ENCODE measurements at regions not wholly inside any gene's neighbourhood (a gene's known extent, or its start where the extent isn't known, plus 50 kb on each side); places are given as distances from the start of the nearest gene placed in this dataset.
A peak's percentile ranks its signal among the peaks of the same experiment; 100 is the strongest.

DNA sequence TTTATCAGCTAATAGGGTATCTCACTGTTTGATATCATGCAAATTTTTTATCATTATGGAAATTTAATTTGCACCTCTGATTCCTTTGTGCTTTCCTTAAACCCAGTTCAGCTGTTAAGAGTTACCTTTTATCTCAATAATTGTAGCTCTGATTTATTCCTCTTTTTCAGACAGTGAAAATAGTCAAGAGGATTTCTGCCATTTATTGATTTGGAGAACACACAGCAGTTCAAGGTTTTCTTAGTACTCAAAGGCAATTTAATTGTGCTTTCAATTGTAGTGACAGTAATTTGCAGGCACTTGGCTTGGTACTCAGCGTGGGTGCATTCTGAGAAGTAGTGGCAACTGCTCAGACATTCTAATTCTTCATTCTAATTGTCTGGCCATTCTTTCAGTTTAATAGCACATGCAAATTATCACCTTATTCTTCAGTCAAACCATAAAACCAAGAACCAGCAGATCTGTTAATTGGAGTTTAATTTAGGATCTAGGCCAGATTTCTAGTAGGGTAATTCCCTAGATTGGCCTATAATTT, 709.3 kb downstream of the RPS29 start:
- DNase-seq (ENCODE audit: low spot score) = no peak

- no peak for DNase-seq (ENCODE audit: low spot score)
Observed at GRCh38 chr14:48874711-48875110, 711.5 kb downstream of the RPS29 start.

DNA sequence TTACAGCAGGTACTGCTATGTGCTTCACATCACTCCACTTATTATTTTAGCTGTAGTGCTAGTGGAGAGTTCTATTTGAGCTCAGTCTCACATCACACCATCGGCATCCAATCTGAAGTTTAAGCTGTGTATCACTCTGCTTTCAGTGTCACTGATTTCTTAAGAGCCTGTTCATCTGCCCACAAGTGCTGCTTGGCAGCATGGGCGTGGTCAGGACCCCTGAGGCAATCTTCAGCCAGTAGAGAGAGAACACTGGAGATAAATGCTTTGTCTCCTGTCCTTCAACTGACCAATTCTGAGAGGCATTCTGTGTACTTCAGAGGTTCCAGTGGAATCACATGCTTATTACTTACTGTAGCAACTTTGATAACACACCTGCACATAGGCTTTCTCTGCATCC, 728.8 kb downstream of the RPS29 start:
- DNase-seq (ENCODE audit: low spot score) = no peak

DNA sequence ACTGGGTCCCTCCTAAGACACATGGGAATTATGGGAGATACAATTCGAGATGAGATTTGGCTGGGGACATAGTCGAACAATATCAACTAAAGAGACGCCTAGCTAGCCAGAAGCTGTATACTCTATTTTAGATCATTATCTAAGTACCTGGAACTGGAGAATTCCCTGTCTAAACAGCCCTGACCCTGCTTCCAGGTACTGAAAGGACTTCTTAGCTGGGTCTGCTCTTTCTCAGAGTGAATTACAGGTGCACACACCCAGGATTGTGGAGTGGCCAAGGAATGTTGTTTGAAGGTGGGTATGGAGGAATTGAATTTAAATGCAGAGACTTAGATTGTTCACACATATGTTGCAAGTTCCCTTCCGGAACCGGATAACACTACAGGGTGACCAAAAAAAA, 733.0 kb downstream of the RPS29 start:
- DNase-seq (ENCODE audit: low spot score) = no peak

GRCh38 chr14:48849741-48850322, 736.3 kb downstream of the RPS29 start:
- no peak for DNase-seq (ENCODE audit: low spot score)

DNA sequence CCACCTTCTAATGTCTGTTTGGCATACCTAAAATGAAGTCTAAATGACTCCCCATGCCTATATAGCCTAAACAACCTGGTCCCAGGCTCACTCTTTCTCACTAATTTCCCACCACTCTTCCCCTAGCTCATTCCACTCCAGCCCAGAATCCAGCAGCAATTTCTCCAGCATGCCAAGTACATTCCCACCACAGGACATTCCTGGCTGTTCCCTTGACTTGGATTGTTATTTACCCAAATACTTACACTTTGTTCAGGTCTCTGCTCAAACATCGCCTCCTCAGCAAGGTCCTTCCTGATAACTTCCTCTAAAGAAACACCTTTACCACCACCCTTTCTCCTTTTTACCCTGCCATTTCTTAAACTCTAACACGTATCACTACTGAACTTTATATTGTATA, 743.4 kb downstream of the RPS29 start:
- no peak for DNase-seq (ENCODE audit: low spot score)

DNA sequence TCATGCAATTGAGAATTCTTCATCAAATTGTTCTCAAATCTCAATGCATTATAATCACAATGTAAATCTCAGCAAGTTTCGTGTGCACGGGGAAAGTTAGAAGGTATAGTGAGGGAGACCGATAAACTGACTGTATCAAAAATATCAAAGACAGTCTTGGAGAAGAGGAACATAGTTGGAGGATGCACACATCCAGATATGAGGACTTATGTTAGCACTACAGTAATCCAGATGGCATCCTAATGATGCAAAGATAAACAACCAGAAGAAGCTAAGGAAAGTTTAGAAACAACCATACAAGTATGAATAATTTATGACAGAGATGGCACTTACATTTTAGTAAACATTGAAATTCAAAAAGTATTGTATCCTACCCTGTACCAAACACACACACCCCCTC, 760.1 kb downstream of the RPS29 start:
- no peak for DNase-seq (ENCODE audit: low spot score)

DNA sequence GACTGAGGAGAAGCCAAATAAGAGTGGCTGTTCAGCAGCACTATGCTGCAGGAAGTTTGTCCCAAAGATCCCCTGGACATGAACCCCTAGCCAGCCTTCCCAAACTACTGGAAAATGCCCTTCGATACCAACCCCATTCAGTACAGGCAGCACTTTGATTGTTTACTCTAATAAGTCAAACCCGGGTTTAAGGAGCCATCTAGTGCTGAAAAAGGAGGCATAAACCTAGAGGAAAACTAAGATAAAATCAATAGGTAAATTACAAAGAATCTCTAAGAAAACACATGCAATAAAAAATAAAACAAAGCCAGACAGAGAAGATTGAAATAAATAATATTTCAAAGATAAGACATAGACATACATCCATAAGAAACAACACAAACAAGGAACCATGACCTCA, 771.6 kb downstream of the RPS29 start:
- DNase-seq (ENCODE audit: low spot score) = no peak

DNA sequence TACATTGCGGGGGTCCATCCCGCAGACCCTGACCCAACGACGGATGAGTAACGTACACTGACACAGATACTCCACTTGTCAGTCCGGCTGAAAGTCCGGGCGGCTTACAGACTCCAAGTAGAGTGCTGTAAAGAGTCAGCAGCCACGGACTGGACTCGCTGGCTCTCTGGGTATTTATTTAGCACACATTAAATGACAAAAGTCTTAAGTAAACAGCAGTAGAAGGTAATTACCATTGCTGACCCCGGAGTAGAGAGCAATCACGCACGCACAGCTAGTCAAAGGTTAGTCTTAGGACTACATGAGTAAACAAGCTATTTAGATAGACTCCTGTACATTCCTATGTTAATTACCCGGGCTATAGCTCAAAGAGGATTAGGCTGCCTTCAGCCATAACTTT, 780.9 kb downstream of the RPS29 start:
- DNase-seq (ENCODE audit: low spot score) = no peak

GRCh38 chr14:48792376-48793024, 793.7 kb downstream of the RPS29 start:
- DNase-seq (ENCODE audit: low spot score) = peak; percentile 26

DNA sequence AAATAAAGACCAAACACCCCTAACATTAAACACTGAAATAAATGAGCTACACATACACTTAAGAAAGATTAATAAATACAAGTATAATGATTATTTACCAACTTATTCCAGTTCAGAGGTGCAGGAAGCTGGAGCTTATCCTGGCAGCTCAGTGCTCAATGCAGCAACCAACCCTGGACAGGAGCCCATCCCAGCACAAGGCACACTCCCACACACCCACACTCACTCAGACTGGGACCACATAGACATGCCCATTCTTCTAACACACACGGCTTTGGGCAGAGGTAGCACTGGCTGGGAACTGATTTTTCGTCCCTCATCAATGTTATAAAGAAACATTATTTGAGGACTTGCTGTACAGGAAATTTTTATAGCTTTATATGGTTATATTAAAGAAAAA, 797.4 kb downstream of the RPS29 start:
- no peak for DNase-seq (ENCODE audit: low spot score)

GRCh38 chr14:48786498-48786897, 799.7 kb downstream of the RPS29 start:
- no peak for DNase-seq (ENCODE audit: low spot score)

- no peak for DNase-seq (ENCODE audit: low spot score)
Observed at GRCh38 chr14:48771717-48772116, 814.5 kb downstream of the RPS29 start.

DNA sequence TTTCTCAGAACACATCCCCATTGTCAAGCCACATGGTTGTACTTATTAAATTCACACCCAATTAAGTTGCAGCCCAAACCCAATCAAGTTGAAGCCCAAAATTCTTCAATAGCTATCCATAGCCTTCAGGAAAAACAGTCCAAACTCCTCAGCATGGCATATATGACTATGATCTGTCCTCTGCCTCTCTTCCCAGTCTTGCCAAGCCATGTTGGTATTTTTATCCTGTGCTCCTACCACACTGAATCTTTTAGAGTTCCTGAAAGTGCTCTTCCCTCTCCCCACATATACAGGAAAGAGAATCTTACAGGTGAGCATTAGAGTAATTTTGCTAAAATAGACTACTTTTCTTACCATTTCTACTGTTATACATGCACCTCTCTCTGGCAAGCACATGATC, 834.9 kb downstream of the RPS29 start:
- no peak for DNase-seq (ENCODE audit: low spot score)

GRCh38 chr14:48748151-48748675, 838.0 kb downstream of the RPS29 start:
- no peak for DNase-seq (ENCODE audit: low spot score)

DNA sequence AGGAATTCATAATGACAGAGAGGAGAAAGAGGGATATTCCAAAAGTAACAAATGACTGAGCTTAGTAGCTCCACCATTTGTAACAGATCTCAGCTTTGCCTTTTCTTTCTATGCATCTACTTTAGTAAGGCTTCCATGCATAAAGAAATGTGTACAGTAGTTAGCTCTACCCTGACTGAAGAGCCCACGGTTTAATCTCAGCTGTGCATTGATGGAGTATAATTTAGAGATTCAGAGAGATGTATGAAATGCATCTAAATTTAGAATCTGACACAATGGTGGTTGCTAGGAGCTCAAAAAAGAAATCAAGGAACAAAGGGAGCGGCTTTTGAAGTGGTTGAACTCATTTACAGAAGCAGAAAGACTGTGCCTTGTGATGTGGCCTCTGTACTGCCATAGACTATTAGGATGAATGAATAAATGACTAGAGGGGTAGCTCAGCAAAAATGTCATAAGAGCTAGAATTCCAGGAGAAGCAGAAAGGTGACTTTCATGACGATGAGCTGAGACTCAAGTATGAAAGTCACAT, 838.6 kb downstream of the RPS29 start:
- no peak for DNase-seq (ENCODE audit: low spot score)

- no peak for DNase-seq (ENCODE audit: low spot score)
Observed at GRCh38 chr14:48744202-48744601, 842.0 kb downstream of the RPS29 start.

GRCh38 chr14:48738186-48738925, 847.8 kb downstream of the RPS29 start:
- DNase-seq (ENCODE audit: low spot score) = no peak

- DNase-seq (ENCODE audit: low spot score) = no peak
Observed at GRCh38 chr14:48735607-48736006, 850.6 kb downstream of the RPS29 start.

- no peak for DNase-seq (ENCODE audit: low spot score)
Observed at GRCh38 chr14:48731260-48731659, 854.9 kb downstream of the RPS29 start.

- DNase-seq (ENCODE audit: low spot score) = no peak
Observed at GRCh38 chr14:48726080-48726642, 860.0 kb downstream of the RPS29 start.

- DNase-seq (ENCODE audit: low spot score) = no peak
Observed at GRCh38 chr14:48725051-48725734, 861.0 kb downstream of the RPS29 start.

All from mucosa of gallbladder (tissue), 1 donor.